ENCODE measurements at regions not wholly inside any gene's neighbourhood (a gene's known extent, or its start where the extent isn't known, plus 50 kb on each side); places are given as distances from the start of the nearest gene placed in this dataset.
"Not testable (repeated sequence)": the region's sequence is repeated elsewhere in the genome, so short reads cannot be mapped to it uniquely, and the experiment has no call there.

DNA sequence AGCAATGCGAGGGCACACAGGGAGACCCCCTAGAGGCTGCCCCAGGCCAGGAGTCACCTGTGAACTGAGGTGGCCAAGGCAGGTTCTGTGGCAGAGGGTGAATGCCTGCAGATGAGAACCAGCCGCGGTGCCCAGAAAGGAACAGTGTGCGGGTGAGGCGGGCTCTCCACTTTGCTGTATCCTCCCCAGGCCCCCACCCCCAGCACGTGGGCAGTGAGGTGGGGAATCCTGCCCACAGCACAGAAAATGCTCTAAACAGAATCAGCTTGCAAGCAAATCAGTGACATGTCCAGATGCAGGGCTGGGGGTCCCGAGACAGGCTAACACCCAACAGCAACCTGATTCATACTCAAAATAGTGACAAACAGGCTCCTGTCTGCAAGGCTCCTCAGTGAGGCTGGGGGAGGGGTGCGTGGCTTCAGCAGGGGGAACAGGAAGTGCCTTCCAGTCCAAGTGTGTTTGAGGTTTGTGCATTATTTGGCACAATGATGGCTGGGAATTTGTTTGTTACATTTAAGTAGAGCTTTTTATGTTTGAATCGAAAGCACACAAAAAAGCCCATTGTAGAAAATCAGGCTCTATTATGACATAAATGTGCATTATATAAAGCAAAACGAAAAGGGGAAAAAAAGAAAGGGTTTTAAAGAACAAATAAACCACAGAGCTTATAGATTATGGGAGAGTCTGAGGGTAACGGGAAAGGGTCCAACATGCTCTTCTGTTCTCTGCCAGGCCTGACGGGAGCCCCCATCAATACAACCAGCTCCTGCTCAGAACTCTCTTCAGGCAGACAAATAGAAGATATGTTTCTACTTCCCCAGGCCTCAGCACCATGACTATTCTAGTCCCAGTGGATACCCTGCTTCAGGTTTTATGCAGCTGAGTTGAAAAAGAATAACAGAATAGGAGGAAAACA lies 201.3 kb downstream of the HSD17B3 start:
- peak; percentile 8 for DNase-seq (ENCODE audit: low read depth)
- no peak overlapping the region for H3K4me3 ChIP-seq (ENCODE audit: low read depth, low read length)
- TF ChIP-seq, protein P1, sequence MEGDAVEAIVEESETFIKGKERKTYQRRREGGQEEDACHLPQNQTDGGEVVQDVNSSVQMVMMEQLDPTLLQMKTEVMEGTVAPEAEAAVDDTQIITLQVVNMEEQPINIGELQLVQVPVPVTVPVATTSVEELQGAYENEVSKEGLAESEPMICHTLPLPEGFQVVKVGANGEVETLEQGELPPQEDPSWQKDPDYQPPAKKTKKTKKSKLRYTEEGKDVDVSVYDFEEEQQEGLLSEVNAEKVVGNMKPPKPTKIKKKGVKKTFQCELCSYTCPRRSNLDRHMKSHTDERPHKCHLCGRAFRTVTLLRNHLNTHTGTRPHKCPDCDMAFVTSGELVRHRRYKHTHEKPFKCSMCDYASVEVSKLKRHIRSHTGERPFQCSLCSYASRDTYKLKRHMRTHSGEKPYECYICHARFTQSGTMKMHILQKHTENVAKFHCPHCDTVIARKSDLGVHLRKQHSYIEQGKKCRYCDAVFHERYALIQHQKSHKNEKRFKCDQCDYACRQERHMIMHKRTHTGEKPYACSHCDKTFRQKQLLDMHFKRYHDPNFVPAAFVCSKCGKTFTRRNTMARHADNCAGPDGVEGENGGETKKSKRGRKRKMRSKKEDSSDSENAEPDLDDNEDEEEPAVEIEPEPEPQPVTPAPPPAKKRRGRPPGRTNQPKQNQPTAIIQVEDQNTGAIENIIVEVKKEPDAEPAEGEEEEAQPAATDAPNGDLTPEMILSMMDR (conservative IDR thresholded peaks at IDR 0.05; ENCODE audit: low read depth, low read length), result no peak

DNA sequence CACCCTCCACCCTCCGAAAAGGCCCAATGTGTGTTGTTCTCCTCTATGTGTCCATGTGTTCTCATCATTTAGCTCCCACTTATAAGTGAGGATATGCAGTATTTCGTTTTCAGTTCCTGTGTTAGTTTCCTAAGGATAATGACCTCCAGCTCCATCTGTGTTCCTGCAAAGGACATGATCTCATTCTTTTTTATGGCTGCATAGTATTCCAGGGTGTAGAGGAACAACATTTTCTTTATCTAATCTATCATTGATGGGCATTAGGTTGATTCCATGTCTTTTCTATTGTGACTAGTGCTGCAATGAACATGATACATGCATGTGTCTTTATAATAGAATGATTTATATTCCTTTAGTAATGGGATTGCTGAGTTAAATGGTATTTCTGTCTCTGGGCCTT lies 211.3 kb downstream of the HSD17B3 start:
- H3K4me3 ChIP-seq (ENCODE audit: low read depth, low read length); DNase-seq (ENCODE audit: low read depth): not testable (repeated sequence)

DNA sequence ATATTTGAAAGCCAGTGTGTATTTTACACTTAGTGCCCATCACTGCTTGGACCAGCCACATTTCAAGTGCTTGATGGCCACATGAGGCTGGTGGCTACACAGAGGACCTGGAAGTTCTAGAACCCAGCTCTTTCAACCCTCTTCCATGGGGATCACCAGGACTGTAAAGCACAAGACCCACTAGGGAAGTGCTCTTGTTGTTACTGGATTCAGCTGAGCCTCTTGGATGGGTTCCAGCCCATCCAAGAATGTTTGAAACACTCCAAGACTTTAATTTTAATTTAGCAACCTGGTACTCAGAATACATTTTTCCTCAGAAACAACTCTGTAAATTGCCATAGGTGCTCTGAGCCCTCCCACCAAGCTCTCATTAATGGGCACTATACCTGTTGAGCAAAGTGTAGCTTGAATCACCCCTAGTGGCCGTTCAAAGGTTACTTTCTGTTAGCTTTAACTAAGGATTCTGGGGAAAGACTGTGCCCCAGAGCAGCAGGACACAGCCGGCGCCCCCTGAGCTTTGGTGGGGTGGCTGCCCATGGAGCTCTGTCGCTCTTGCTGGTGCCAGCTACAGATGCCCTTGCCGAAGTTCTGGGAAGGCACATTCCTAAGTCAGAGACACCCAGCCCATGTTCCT lies 212.4 kb downstream of the HSD17B3 start:
- TF ChIP-seq, protein P1 (conservative IDR thresholded peaks at IDR 0.05; ENCODE audit: low read depth, low read length), result no peak
- H3K4me3 ChIP-seq (ENCODE audit: low read depth, low read length), result no peak overlapping the region

DNA sequence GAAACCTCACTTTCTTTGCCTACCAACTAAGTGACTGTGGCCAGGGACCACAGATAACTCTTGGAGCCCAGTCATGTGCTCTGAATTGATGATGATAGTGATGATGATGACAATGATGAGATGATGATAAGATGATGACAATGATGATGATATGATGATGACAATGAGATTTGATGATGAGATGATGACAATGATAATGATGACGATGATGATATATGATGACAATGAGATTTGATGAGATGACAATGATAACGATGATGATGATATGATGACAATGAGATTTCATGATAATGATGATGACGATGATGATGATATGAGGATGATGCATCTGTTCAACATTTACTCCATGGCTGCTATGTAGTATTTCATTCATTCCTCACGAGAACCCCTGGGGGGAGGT lies 213.0 kb downstream of the ERCC6L2 start:
- no peak for DNase-seq (ENCODE audit: low read depth)

More for the DNA sequence above, 212.4 kb downstream of the HSD17B3 start:
- no peak for DNase-seq (ENCODE audit: low read depth)

DNA sequence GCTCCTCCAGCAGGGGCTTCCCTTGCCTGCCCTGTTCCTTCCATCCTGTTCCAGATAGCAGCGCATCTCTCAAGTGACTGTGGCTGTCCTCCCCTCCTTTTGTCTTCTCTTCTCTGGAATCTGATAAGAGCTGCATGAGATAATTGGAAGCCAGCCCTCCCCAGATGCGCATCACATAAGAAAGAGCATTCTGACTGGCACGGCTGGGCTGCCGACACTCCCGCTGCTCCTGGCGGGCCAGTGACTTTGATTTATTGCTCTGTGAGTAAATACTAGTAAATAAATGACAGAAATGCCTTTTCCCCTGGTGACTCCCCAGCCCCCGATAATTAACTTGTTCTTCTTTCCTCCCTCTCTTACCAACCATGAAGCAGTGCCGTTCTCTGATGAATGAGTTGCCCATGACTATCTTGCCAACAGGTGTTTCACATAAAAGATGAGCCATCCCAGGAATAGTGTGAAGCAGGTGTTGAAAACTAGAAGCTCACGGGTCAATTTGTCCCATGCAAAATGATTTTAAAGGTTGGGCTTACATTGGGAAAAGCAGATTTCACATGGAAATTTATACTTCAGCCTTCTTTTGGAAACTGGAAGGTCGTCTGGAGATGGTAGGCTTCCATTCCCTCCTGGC lies 212.3 kb downstream of the ERCC6L2 start:
- DNase-seq (ENCODE audit: low read depth), result no peak
- no peak overlapping the region for H3K4me3 ChIP-seq (ENCODE audit: low read depth, low read length)
- TF ChIP-seq, protein P1 (conservative IDR thresholded peaks at IDR 0.05; ENCODE audit: low read depth, low read length), result no peak

More for the DNA sequence above, 213.0 kb downstream of the ERCC6L2 start:
- TF ChIP-seq, protein P1 (conservative IDR thresholded peaks at IDR 0.05; ENCODE audit: low read depth, low read length), result no peak
- H3K4me3 ChIP-seq (ENCODE audit: low read depth, low read length), result no peak overlapping the region

DNA sequence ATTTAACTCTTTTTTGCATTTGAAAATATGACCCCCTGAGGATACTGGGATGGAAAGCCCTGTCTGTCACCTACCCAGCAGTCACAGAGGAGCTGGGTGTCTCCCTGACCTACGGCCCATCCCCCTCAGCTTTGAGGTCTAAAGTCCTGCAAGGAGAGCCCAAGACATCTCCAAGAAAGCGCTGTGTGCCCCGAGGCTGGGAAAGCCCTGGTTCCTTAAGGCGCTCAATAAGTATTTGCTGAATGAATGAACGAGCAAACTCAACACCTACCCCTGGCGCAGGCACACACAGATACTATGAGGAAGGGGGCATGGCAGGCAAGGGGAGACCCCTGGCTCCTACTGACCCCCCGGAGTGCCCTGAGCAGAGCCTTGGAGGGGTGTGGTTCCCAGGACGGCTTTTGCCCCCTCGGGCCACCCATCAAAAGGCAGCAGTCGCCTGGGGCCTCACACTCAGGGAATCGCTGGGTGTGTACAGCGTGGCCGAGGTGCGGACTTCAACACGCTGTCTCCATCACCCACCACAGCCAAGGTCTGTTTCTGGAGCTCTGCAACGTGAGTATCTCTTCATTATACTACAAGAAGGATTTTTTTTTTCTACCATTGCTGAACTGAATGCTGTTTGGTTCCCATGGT lies 211.6 kb downstream of the ERCC6L2 start:
- no peak for DNase-seq (ENCODE audit: low read depth)
- no peak overlapping the region for H3K4me3 ChIP-seq (ENCODE audit: low read depth, low read length)
- TF ChIP-seq, protein P1 (conservative IDR thresholded peaks at IDR 0.05; ENCODE audit: low read depth, low read length), result no peak

Data from choroid plexus epithelial cell (primary cell).